Esophagus squamous epithelium (tissue), 4 donors: ENCODE measurements at regions not wholly inside any gene's neighbourhood (a gene's known extent, or its start where the extent isn't known, plus 50 kb on each side); places are given as distances from the start of the nearest gene placed in this dataset.

Experiments used
- CTCF ChIP-seq, 6 experiments: fragments of 450-650 bp in 4 of 6; fragments of 200-600 bp in 2 of 6; sonication (generic) in 2 of 6; IDR thresholded peaks; one replicate each; pipeline ENCODE4 v1.5.1; 2016 to 2019; ENCODE audit warnings: antibody characterized with exemption in 6 of 6, mild to moderate bottlenecking in 4 of 6, moderate library complexity in 4 of 6
- POLR2A ChIP-seq, 4 donors: fragments of 450-650 bp; IDR thresholded peaks; one replicate each; pipeline ENCODE4 v1.6.1; 2017; ENCODE audit warnings: antibody characterized with exemption in 4 of 4, mild to moderate bottlenecking in 4 of 4, moderate library complexity in 3 of 4

- TF ChIP-seq CTCF (IDR thresholded peaks at IDR 0.05) (no peak), POLR2A (IDR thresholded peaks at IDR 0.05) (no peak)
Measured at GRCh38 chr11:87803748-87804147, 371.5 kb downstream of the RAB38 start.
